GM10248 (cell line): ENCODE measurements at regions not wholly inside any gene's neighbourhood (a gene's known extent, or its start where the extent isn't known, plus 50 kb on each side); places are given as distances from the start of the nearest gene placed in this dataset.

ENCODE experiments used
- CTCF ChIA-PET: fragments of 300-600 bp; sonication (Branson Sonifier 250); formaldehyde crosslinking; extraction: SDS; loops from one replicate; lab custom pipeline; 2021; ENCODE audit warnings: antibody characterized with exemption; lab: Yijun Ruan, JAX
- POLR2A ChIA-PET: fragments of 350-650 bp; sonication (Branson Sonifier 250); formaldehyde crosslinking; extraction: SDS; loops from one replicate; lab custom pipeline; 2020; ENCODE audit warnings: antibody characterized with exemption; lab: Yijun Ruan, JAX
- DNase-seq: peaks from one replicate; pipeline ENCODE4 v3.0.0; 2012; ENCODE audit errors: extremely low spot score
- TF ChIP-seq, protein P1 (sequence below): IDR thresholded peaks from 2 replicates; pipeline ENCODE4 v1.5.1; 2012; ENCODE audit warnings: mild to moderate bottlenecking, low read depth; ENCODE audit errors: extremely low read depth, missing control alignments, control extremely low read depth

DNA sequence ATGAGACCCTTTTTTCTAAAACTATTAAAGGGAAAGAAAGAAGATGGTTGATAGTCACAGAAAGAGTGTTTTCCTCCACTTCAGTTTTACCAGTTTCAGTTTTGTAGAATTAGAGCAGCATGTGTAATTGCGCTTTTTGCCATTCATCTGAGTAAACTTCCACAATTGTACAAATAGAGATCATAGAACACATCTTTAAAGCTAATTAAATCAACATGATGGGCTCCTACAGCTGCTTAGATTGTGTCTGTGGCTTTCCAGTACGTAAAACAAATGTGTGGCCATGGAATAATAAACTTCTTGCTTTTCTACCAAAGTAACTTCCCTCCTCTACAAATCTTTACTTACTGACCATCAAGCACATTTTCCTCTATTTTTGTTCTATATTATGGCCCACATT is 84.2 kb upstream of the LRIG3 start:
- POLR2A ChIA-PET, result no interaction called here
- CTCF ChIA-PET, result no interaction called here
- no peak for DNase-seq
- TF ChIP-seq, protein P1, sequence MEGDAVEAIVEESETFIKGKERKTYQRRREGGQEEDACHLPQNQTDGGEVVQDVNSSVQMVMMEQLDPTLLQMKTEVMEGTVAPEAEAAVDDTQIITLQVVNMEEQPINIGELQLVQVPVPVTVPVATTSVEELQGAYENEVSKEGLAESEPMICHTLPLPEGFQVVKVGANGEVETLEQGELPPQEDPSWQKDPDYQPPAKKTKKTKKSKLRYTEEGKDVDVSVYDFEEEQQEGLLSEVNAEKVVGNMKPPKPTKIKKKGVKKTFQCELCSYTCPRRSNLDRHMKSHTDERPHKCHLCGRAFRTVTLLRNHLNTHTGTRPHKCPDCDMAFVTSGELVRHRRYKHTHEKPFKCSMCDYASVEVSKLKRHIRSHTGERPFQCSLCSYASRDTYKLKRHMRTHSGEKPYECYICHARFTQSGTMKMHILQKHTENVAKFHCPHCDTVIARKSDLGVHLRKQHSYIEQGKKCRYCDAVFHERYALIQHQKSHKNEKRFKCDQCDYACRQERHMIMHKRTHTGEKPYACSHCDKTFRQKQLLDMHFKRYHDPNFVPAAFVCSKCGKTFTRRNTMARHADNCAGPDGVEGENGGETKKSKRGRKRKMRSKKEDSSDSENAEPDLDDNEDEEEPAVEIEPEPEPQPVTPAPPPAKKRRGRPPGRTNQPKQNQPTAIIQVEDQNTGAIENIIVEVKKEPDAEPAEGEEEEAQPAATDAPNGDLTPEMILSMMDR, result no peak

DNA sequence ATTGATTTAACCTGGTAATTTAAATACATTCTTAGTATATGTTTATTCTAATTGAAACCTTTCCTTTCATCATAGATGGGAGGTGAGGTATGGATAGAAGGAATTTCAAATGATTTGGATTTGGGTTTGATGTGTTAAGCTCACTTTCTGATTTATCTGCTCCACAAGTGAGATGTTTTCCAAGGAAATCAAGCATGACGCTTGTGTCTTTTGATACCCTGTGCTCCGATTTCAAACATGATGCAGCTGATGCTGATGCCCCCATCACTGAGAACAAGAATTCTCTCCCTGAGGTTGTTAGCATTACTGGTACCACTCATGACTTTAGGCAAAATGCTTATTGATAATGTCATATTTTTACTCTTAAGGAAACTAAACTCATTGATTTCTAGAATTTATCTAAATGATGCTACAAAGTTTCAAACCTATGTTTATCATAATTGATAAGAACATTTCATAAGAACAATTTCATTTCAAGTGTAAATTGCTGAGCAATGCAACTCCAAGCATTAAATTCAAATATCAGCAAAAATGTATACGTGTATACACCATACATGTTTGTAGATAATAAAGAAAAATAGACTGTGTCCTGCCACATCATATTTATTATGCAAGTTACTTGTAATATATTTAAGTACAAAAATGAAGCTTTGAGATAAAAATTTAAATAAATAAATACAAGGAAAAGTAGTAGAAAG is 75.5 kb upstream of the LRIG3 start:
- POLR2A ChIA-PET, result no interaction called here
- TF ChIP-seq, protein P1, result no peak
- CTCF ChIA-PET, result interaction anchor here (1.0 kb wide), 1 partner anchor 18 kb away, joined by 3 read pairs; no protein-coding TSS in a partner anchor
- DNase-seq, result no peak

DNA sequence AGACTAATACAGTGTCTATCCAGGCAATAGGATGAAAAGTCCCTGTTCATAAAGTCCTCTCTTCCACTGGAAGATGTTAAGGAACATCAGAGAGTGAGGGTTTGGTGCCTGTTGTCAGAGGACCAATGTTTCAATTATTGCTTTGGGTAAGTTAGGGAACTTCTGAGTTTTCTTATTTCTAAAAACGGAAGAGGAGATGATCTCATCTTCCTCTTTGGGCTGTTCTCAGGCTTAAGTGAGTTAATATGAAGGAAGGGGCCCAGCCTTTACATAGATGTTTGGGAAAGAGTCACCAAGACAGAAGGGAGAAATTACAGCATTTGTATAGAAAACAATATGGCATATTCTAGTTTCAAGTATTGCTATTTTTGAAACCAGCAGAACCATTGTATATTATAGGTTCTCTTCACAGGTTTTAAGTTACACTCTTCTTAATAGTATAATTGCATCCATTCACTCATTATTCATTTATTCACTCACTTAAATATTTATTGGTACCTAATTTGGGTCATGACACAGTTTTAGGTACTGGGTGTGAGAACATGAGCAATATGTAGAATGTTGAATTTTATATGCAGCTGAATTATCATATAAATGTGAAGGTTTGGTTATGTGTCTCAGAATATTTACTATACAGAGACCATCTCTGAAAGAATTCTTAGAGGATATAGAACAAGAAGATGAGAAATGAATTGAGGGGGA is 68.5 kb upstream of the LRIG3 start:
- TF ChIP-seq, protein P1, result no peak
- CTCF ChIA-PET, result no interaction called here
- DNase-seq, result no peak
- POLR2A ChIA-PET, result no interaction called here

DNA sequence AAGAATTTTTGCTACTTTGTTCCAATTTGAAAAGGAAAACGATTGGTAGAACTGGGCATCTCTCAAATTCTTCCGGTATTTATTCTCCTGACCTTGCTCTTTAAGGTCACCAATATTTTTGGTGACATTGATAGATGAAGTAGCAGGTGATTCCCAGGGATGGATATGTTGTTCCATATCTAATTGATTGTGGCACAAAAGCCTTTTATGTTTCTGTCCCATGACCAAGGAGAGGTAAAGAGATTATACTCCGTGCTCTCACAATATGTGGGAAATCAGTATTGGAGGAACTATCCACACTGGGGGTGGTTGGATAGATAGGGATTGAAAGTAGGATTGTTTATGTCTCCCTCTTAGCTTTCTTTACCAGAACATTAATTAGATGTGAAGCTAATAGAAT is 61.7 kb upstream of the LRIG3 start:
- POLR2A ChIA-PET, result no interaction called here
- TF ChIP-seq, protein P1, result no peak

DNA sequence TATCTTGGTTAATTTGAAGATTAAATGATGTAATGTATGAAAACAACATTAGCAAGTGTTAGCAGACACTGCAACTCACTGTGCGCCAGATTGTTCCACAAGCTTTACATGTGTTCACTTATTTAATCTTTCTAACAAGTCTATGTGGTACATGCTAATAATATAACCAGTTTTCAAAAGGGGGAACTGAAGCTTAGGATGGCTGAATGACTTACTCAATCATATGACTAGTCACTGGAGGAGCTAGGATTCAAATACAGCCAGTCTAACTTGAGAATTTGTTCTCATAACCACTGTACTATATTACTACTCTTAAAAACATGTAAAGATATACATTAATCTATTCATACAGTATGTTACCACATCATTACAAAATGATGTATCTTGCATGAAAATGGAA is 60.5 kb upstream of the LRIG3 start:
- ChIA-PET CTCF (no interaction called here), POLR2A (no interaction called here)

More for the DNA sequence above, 61.7 kb upstream of the LRIG3 start:
- CTCF ChIA-PET, result interaction anchor here (0.8 kb wide), 1 partner anchor 29 kb away, joined by 3 read pairs; no protein-coding TSS in a partner anchor
- no peak for DNase-seq

DNA sequence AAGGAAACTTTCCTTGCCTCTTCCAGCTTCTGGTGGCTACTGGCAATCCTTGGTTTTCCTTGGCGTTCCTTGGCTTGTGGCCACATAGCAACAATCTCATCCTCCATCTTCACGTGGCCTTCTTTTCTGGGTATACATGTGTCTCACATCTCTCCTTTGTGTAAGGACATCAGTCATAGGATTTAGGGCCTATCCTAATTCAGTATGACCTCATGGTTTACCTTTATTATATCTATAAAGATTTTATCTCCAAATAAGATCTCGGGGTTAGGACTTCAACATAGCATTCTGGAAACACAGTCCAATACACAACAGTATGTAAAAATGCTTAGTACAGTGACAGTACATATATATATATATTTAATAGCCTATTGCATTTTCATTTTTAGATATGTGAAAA is 58.4 kb upstream of the LRIG3 start:
- TF ChIP-seq, protein P1, result no peak
- no peak for DNase-seq
- CTCF ChIA-PET, result interaction anchor here (0.8 kb wide), 1 partner anchor 46 kb away, joined by 3 read pairs; no protein-coding TSS in a partner anchor
- POLR2A ChIA-PET, result no interaction called here

More for the DNA sequence above, 60.5 kb upstream of the LRIG3 start:
- TF ChIP-seq, protein P1, result no peak
- DNase-seq, result no peak
